GM23338 (cell line): ENCODE measurements at regions not wholly inside any gene's neighbourhood (a gene's known extent, or its start where the extent isn't known, plus 50 kb on each side); places are given as distances from the start of the nearest gene placed in this dataset.

Experiments
- ATAC-seq: fragments of 200-7000 bp; cut with Tn5 transposase; 3 replicates; pipeline ENCODE4 v1.9.1; 2020
- DNase-seq: peaks from one replicate; pipeline ENCODE4 v3.0.0-alpha.2; 2015; ENCODE audit warnings: low spot score
- H2AFZ ChIP-seq: fragments of 200-600 bp; sonication (generic); 2 replicates; pipeline ENCODE4 v1.8.0; 2016; ENCODE audit warnings: antibody characterized with exemption, mild to moderate bottlenecking, moderate library complexity
- H3F3A ChIP-seq: fragments of 200-600 bp; sonication (generic); replicated peaks from 2 replicates; pipeline ENCODE4 v1.8.0; 2017; ENCODE audit warnings: antibody characterized with exemption, mixed run types, low read depth
- H3K27ac ChIP-seq: fragments of 200-600 bp; sonication (generic); 2 replicates; pipeline ENCODE4 v1.6.1; 2016; ENCODE audit warnings: low read depth
- H3K27me3 ChIP-seq: fragments of 200-600 bp; sonication (generic); 2 replicates; pipeline ENCODE4 v1.8.0; 2016; ENCODE audit warnings: mild to moderate bottlenecking, mixed run types, moderate library complexity; ENCODE audit not compliant: insufficient read depth
- H3K36me3 ChIP-seq: fragments of 200-600 bp; sonication (generic); 2 replicates; pipeline ENCODE4 v1.8.0; 2016; ENCODE audit warnings: mild to moderate bottlenecking; ENCODE audit not compliant: insufficient read depth
- H3K4me1 ChIP-seq: fragments of 200-600 bp; sonication (generic); 2 replicates; pipeline ENCODE4 v1.8.0; 2016; ENCODE audit warnings: mild to moderate bottlenecking, moderate library complexity; ENCODE audit not compliant: insufficient read depth
- H3K4me2 ChIP-seq: fragments of 200-600 bp; sonication (generic); 2 replicates; pipeline ENCODE4 v1.7.1; 2017; ENCODE audit warnings: mixed run types
- H3K4me3 ChIP-seq: fragments of 200-600 bp; sonication (generic); 2 replicates; pipeline ENCODE4 v1.6.1; 2016; ENCODE audit warnings: mixed run types
- H3K79me2 ChIP-seq: fragments of 200-600 bp; sonication (generic); replicated peaks from 2 replicates; pipeline ENCODE4 v1.8.0; 2017; ENCODE audit warnings: mild to moderate bottlenecking; ENCODE audit not compliant: insufficient read depth
- H3K9me2 ChIP-seq: fragments of 200-600 bp; sonication (generic); 2 replicates; pipeline ENCODE4 v1.8.0; 2017; ENCODE audit not compliant: insufficient read depth
- H4K20me1 ChIP-seq: fragments of 200-600 bp; sonication (generic); replicated peaks from 2 replicates; pipeline ENCODE4 v1.8.0; 2017; ENCODE audit warnings: mild to moderate bottlenecking; ENCODE audit not compliant: insufficient read depth
- H3K27ac Mint-ChIP-seq: 2 replicates; pipeline ENCODE4 v1.8.0; 2020; ENCODE audit warnings: inconsistent platforms, mild to moderate bottlenecking, moderate library complexity, mixed read lengths
- H3K27me3 Mint-ChIP-seq: 3 replicates; pipeline ENCODE4 v1.8.0; 2022; ENCODE audit warnings: low read depth, mild to moderate bottlenecking, moderate library complexity, mixed read lengths, inconsistent platforms; ENCODE audit not compliant: insufficient read depth, poor library complexity
- H3K36me3 Mint-ChIP-seq: 3 replicates; pipeline ENCODE4 v1.8.0; 2021; ENCODE audit warnings: low read depth, mild to moderate bottlenecking, inconsistent platforms, moderate library complexity, mixed read lengths
- H3K4me1 Mint-ChIP-seq: 3 replicates; pipeline ENCODE4 v1.8.0; 2020; ENCODE audit warnings: mild to moderate bottlenecking, inconsistent platforms, mixed read lengths
- H3K4me3 Mint-ChIP-seq: 3 replicates; pipeline ENCODE4 v1.8.0; 2021; ENCODE audit warnings: moderate library complexity, mild to moderate bottlenecking, inconsistent platforms, mixed read lengths
- H3K9me3 Mint-ChIP-seq: 3 replicates; pipeline ENCODE4 v1.8.0; 2020; ENCODE audit warnings: moderate library complexity, mild to moderate bottlenecking, inconsistent platforms, mixed read lengths
- CREB1 ChIP-seq: fragments of 250-450 bp; sonication (Bioruptor Pico); IDR thresholded peaks from 2 replicates; pipeline ENCODE4 v1.5.0; 2020; ENCODE audit warnings: low read depth, mild to moderate bottlenecking, moderate library complexity
- ETS1 ChIP-seq: IDR thresholded peaks from 2 replicates; pipeline ENCODE4 v1.6.1; 2016; ENCODE audit warnings: antibody characterized with exemption
- EZH2 ChIP-seq: fragments of 200-600 bp; sonication (generic); IDR thresholded peaks from one replicate; pipeline ENCODE4 v1.8.0; 2017; ENCODE audit warnings: antibody characterized with exemption, mild to moderate bottlenecking, low read depth; ENCODE audit not compliant: unreplicated experiment
- EZH2phosphoT487 ChIP-seq: fragments of 200-600 bp; sonication (generic); IDR thresholded peaks from one replicate; pipeline ENCODE4 v1.8.1; 2018; ENCODE audit warnings: antibody characterized with exemption; ENCODE audit not compliant: unreplicated experiment
- JUNB ChIP-seq: IDR thresholded peaks from one replicate; pipeline ENCODE4 v1.6.1; 2016; ENCODE audit warnings: antibody characterized with exemption; ENCODE audit not compliant: unreplicated experiment
- POLR2AphosphoS5 ChIP-seq: IDR thresholded peaks from 2 replicates; pipeline ENCODE4 v1.6.1; 2016; ENCODE audit warnings: antibody characterized with exemption, low read depth
- STAT1 ChIP-seq: IDR thresholded peaks from one replicate; pipeline ENCODE4 v1.6.1; 2016; ENCODE audit warnings: antibody characterized with exemption; ENCODE audit not compliant: unreplicated experiment
- ZNF331 ChIP-seq: fragments of 250-450 bp; sonication (Bioruptor Pico); IDR thresholded peaks from 2 replicates; pipeline ENCODE4 v1.5.0; 2020; ENCODE audit warnings: low read depth, mild to moderate bottlenecking, moderate library complexity
- TF ChIP-seq, protein P1 (sequence below): fragments of 250-450 bp; sonication (Bioruptor Pico); IDR thresholded peaks from 2 replicates; pipeline ENCODE4 v1.5.0; 2020; ENCODE audit warnings: mild to moderate bottlenecking, moderate library complexity

DNA sequence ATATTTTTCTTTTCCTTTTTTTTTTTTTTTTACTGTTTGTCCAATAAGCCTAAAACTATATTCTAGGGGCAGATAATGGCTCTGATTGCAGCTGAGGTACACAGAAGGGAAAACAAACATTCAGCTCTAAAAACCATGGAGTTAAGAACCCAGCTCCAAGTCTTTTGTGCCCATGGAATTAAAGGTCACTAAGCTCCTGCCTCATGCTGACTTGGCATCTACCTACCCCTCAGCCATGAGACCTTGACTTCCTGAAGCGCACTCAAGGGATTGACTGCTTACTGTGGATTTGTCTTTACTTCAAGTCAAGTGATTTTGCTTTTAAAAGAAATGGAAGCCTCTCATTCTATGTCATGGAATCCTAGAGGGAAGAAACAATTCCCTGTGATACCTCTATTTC, 192.3 kb downstream of the AMY1C start (continued):
- TF ChIP-seq, protein P1, sequence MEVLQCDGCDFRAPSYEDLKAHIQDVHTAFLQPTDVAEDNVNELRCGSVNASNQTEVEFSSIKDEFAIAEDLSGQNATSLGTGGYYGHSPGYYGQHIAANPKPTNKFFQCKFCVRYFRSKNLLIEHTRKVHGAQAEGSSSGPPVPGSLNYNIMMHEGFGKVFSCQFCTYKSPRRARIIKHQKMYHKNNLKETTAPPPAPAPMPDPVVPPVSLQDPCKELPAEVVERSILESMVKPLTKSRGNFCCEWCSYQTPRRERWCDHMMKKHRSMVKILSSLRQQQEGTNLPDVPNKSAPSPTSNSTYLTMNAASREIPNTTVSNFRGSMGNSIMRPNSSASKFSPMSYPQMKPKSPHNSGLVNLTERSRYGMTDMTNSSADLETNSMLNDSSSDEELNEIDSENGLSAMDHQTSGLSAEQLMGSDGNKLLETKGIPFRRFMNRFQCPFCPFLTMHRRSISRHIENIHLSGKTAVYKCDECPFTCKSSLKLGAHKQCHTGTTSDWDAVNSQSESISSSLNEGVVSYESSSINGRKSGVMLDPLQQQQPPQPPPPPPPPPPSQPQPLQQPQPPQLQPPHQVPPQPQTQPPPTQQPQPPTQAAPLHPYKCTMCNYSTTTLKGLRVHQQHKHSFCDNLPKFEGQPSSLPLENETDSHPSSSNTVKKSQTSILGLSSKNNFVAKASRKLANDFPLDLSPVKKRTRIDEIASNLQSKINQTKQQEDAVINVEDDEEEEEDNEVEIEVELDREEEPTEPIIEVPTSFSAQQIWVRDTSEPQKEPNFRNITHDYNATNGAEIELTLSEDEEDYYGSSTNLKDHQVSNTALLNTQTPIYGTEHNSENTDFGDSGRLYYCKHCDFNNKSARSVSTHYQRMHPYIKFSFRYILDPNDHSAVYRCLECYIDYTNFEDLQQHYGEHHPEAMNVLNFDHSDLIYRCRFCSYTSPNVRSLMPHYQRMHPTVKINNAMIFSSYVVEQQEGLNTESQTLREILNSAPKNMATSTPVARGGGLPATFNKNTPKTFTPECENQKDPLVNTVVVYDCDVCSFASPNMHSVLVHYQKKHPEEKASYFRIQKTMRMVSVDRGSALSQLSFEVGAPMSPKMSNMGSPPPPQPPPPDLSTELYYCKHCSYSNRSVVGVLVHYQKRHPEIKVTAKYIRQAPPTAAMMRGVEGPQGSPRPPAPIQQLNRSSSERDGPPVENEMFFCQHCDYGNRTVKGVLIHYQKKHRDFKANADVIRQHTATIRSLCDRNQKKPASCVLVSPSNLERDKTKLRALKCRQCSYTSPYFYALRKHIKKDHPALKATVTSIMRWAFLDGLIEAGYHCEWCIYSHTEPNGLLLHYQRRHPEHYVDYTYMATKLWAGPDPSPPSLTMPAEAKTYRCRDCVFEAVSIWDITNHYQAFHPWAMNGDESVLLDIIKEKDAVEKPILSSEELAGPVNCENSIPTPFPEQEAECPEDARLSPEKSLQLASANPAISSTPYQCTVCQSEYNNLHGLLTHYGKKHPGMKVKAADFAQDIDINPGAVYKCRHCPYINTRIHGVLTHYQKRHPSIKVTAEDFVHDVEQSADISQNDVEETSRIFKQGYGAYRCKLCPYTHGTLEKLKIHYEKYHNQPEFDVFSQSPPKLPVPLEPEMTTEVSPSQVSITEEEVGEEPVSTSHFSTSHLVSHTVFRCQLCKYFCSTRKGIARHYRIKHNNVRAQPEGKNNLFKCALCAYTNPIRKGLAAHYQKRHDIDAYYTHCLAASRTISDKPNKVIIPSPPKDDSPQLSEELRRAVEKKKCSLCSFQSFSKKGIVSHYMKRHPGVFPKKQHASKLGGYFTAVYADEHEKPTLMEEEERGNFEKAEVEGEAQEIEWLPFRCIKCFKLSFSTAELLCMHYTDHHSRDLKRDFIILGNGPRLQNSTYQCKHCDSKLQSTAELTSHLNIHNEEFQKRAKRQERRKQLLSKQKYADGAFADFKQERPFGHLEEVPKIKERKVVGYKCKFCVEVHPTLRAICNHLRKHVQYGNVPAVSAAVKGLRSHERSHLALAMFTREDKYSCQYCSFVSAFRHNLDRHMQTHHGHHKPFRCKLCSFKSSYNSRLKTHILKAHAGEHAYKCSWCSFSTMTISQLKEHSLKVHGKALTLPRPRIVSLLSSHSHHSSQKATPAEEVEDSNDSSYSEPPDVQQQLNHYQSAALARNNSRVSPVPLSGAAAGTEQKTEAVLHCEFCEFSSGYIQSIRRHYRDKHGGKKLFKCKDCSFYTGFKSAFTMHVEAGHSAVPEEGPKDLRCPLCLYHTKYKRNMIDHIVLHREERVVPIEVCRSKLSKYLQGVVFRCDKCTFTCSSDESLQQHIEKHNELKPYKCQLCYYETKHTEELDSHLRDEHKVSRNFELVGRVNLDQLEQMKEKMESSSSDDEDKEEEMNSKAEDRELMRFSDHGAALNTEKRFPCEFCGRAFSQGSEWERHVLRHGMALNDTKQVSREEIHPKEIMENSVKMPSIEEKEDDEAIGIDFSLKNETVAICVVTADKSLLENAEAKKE (CRISPR knock-in tag): no peak
- TF ChIP-seq POLR2AphosphoS5 (no peak), EZH2 (no peak), JUNB (no peak), STAT1 (no peak), CREB1 (no peak), ZNF331 (no peak), ETS1 (no peak)

DNA sequence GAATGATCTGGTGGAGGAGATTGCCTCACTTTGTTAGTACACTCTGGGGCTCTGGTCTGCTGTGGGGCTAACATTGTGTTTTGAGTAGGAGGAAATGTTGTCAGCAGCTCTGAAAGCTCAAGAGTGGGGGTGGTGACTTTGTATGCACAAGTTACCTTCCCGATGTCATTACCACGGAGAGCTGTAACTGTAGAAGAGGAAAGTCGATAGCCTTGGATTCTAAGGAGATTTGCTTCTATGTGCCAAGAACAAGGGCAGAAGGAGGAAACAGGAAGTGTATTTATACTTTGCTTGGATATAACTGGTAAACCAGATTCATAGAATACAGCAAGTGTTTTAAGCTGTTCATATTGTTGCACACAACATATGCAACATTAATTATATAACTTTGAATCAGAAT, 196.1 kb downstream of the AMY1C start:
- Histone ChIP-seq H3K4me3 (no peak overlapping the region), H3K79me2 (no peaks in the 10 kb centered on the region), H3K4me1 (no peaks in the 10 kb centered on the region), H3K27me3 (peaks cover 30% of the 10 kb centered on the region), H3K9me2 (no peaks in the 10 kb centered on the region), H3K27ac (no peak overlapping the region), H3K4me2 (no peak overlapping the region), H3K36me3 (no peaks in the 10 kb centered on the region), H3F3A (no peaks in the 10 kb centered on the region), H2AFZ (no peak overlapping the region), H4K20me1 (no peaks in the 10 kb centered on the region; the same call in 1 of the 2 replicates)
- Mint-ChIP-seq H3K36me3 (no peaks in the 10 kb centered on the region), H3K27ac (no peak overlapping the region), H3K9me3 (no peaks in the 10 kb centered on the region), H3K27me3 (peaks cover 11% of the 10 kb centered on the region), H3K4me1 (peaks cover 3% of the 10 kb centered on the region; the same call in 1 of the 3 replicates), H3K4me3 (no peak overlapping the region)
- ATAC-seq: no peak
- peak; percentile 6 for DNase-seq
- TF ChIP-seq EZH2phosphoT487 (no peak), ETS1 (no peak)
